ENCODE measurements at regions not wholly inside any gene's neighbourhood (a gene's known extent, or its start where the extent isn't known, plus 50 kb on each side); places are given as distances from the start of the nearest gene placed in this dataset.

DNA sequence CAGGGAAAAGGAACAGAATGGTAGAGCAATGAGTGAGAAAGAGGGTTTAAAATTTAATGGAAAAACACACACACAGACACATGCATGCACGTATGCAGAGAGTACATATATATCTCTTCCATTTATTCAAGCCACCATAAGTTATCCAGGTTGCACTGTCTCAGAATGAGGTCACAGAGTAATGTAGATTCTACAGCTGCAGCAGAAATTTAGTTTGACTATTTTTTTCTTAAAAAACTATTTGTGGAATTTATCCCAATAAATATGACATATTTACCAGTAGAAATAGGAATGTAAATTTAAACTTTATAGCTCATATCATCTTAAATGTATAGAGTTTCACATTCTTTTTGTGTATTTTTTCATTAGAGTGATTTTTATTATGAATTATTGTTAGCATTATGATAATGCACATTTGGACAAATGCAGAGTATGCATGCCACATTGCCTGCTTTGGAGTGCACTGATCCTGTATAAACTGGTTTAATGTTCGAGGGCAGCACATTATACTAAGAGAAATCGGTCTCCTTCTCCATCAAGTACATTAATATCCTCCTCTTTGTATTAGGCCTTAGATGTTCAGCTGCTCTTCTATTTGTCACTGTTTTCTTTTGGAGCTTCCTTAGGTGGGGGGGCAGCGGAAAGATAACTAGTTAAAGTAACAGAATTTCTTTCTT, 216.3 kb upstream of the TARS1 start:
- WGBS, 2 donors: 92 to 93% methylated on average over 4 of the region's 4 CpGs
- TF ChIP-seq EP300 (IDR thresholded peaks at IDR 0.05) (no peak), POLR2AphosphoS5 (IDR thresholded peaks at IDR 0.05) (no peak), POLR2A (IDR thresholded peaks at IDR 0.05) (no peak)
- TF ChIP-seq, protein P1, sequence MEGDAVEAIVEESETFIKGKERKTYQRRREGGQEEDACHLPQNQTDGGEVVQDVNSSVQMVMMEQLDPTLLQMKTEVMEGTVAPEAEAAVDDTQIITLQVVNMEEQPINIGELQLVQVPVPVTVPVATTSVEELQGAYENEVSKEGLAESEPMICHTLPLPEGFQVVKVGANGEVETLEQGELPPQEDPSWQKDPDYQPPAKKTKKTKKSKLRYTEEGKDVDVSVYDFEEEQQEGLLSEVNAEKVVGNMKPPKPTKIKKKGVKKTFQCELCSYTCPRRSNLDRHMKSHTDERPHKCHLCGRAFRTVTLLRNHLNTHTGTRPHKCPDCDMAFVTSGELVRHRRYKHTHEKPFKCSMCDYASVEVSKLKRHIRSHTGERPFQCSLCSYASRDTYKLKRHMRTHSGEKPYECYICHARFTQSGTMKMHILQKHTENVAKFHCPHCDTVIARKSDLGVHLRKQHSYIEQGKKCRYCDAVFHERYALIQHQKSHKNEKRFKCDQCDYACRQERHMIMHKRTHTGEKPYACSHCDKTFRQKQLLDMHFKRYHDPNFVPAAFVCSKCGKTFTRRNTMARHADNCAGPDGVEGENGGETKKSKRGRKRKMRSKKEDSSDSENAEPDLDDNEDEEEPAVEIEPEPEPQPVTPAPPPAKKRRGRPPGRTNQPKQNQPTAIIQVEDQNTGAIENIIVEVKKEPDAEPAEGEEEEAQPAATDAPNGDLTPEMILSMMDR (IDR thresholded peaks at IDR 0.05): no peak

DNA sequence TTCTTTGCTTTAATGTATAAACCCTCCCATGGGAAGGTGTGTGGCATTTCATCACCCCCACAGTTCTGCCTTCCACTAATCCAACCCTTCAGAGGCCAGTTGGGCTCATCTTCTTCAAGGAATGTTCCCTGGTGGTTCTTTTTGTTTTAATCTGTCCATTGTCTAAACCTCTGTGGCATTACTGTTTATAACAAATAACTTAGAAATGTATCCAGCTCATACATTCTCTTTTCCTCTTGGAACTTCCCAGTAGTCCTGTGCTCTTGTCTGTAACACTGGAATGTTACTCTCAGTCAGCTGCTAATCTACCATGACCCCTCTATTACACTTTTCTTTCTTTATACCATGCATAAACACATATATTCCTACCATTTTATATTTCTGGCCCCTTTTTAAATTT, 213.5 kb upstream of the TARS1 start:
- Histone ChIP-seq H3K4me3 (no peak overlapping the region), H3K4me1 (peaks cover 0 to 9% (median 4%) of the 10 kb centered on the region in 4 donors), H3K9me3 (no peaks in the 10 kb centered on the region), H3K36me3 (no peaks in the 10 kb centered on the region), H3K27ac (no peak overlapping the region), H3K27me3 (no peaks in the 10 kb centered on the region)
- TF ChIP-seq, protein P1 (IDR thresholded peaks at IDR 0.05): no peak
- no peak for TF ChIP-seq EP300 (IDR thresholded peaks at IDR 0.05)
- no peak for TF ChIP-seq POLR2AphosphoS5 (IDR thresholded peaks at IDR 0.05)
- no peak for TF ChIP-seq POLR2A (IDR thresholded peaks at IDR 0.05)
- ATAC-seq (ENCODE audit: low FRiP score in 2 of 2): no peak
- no peak for DNase-seq

More for the DNA sequence above, 216.3 kb upstream of the TARS1 start:
- no peak for ATAC-seq (ENCODE audit: low FRiP score in 2 of 2)
- no peaks in the 10 kb centered on the region for H3K36me3 ChIP-seq
- H3K4me1 ChIP-seq: peaks cover 0 to 4% (median 3%) of the 10 kb centered on the region in 4 donors
- H3K27me3 ChIP-seq: no peaks in the 10 kb centered on the region
- no peak for DNase-seq
- no peak overlapping the region for H3K27ac ChIP-seq
- no peak overlapping the region for H3K4me3 ChIP-seq
- no peaks in the 10 kb centered on the region for H3K9me3 ChIP-seq

DNA sequence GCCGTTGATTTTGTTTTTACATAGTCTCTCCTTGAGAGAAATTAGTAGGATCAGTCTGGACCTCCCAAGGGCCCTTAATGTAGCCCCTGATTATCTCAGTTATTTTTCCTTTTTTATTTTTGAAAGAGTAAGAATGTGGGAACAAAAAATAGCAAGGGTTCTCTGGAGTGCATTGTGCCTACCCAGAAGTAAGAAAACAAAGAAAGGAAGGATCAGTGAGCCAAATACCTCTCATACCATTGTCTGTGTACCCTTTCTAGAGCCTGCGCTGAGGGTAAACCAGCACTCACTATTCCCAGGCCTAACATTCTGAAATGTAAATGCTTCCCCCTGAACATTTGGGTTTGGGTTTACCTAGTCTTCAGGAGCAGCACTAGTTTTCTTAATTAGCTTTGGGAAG, 213.0 kb upstream of the TARS1 start:
- DNase-seq (no peak), ATAC-seq (ENCODE audit: low FRiP score in 2 of 2) (no peak)
- H3K9me3 ChIP-seq: no peaks in the 10 kb centered on the region
- no peak overlapping the region for H3K27ac ChIP-seq
- H3K27me3 ChIP-seq: no peaks in the 10 kb centered on the region
- TF ChIP-seq POLR2AphosphoS5 (IDR thresholded peaks at IDR 0.05) (no peak), POLR2A (IDR thresholded peaks at IDR 0.05) (no peak), EP300 (IDR thresholded peaks at IDR 0.05) (no peak)
- TF ChIP-seq, protein P1 (IDR thresholded peaks at IDR 0.05): no peak
- H3K4me3 ChIP-seq: no peak overlapping the region
- peaks cover 0 to 9% (median 4%) of the 10 kb centered on the region in 4 donors for H3K4me1 ChIP-seq
- WGBS, 2 donors: 53 to 70% methylated on average over 2 of the region's 2 CpGs
- H3K36me3 ChIP-seq: no peaks in the 10 kb centered on the region

DNA sequence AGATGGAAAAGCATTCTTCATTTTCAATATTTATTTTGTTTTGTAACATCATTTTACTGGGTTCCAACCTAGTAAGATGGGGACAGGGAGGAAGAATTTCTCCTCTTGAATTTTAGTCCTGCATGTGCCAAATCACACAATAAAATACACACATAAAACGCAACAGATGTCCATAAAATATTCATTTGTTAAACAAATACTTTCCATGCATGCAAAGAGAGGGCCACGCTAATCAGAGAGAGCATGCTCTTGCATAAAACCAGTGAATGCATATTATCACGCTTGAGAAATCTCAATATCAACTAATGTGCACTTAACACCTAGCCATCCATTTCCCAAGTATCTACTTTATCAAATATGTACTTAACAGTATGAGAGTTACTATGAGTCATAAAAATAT, 212.6 kb upstream of the TARS1 start:
- H3K4me1 ChIP-seq: peaks cover 0 to 9% (median 4%) of the 10 kb centered on the region in 4 donors
- TF ChIP-seq POLR2A (IDR thresholded peaks at IDR 0.05): no peak
- no peak for TF ChIP-seq EP300 (IDR thresholded peaks at IDR 0.05)
- no peak for TF ChIP-seq POLR2AphosphoS5 (IDR thresholded peaks at IDR 0.05)
- TF ChIP-seq, protein P1 (IDR thresholded peaks at IDR 0.05): no peak
- H3K36me3 ChIP-seq: no peaks in the 10 kb centered on the region
- no peak overlapping the region for H3K27ac ChIP-seq
- no peaks in the 10 kb centered on the region for H3K9me3 ChIP-seq
- no peak overlapping the region for H3K4me3 ChIP-seq
- no peak for ATAC-seq (ENCODE audit: low FRiP score in 2 of 2)
- no peaks in the 10 kb centered on the region for H3K27me3 ChIP-seq
- no peak for DNase-seq
- 76 to 78% methylated on average over 3 of the region's 3 CpGs for WGBS, 2 donors

DNA sequence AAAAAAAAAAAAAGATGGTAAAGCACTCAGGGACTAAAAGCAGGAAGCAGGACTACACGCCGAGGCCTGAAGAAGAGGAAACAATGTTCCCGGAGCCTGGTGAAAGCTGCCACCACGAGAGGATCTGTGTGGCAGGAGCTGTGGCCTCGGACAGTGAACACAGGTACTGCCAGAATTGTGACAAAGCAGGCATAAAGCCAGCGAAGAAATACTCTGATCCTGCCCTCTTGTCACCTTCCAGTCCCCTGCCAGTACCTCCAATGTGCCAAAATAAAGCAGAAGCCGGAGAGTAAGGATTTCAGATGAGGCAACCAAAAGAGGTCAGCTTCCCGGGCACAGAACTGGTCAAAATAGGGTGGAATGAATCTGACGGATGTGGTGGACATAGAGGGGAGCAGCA, 211.5 kb upstream of the TARS1 start:
- TF ChIP-seq POLR2A (IDR thresholded peaks at IDR 0.05): no peak
- TF ChIP-seq, protein P1 (IDR thresholded peaks at IDR 0.05): no peak
- TF ChIP-seq EP300 (IDR thresholded peaks at IDR 0.05): no peak
- no peak for TF ChIP-seq POLR2AphosphoS5 (IDR thresholded peaks at IDR 0.05)
- WGBS, 2 donors: 51 to 54% methylated on average over 9 of the region's 9 CpGs
- Histone ChIP-seq H3K9me3 (no peaks in the 10 kb centered on the region), H3K27me3 (no peaks in the 10 kb centered on the region), H3K4me1 (peaks cover 0 to 9% (median 4%) of the 10 kb centered on the region in 4 donors), H3K4me3 (no peak overlapping the region), H3K27ac (no peak overlapping the region), H3K36me3 (no peaks in the 10 kb centered on the region)
- ATAC-seq (ENCODE audit: low FRiP score in 2 of 2) (no peak), DNase-seq (no peak)
